HG02852 (cell line): ENCODE measurements at regions not wholly inside any gene's neighbourhood (a gene's known extent, or its start where the extent isn't known, plus 50 kb on each side); places are given as distances from the start of the nearest gene placed in this dataset.
"Not testable (repeated sequence)": the region's sequence is repeated elsewhere in the genome, so short reads cannot be mapped to it uniquely, and the experiment has no call there.

Experiments
- ATAC-seq: cut with Tn5 transposase; IDR thresholded peaks from one replicate; pipeline ENCODE4 v1.9.1; 2021; ENCODE audit warnings: mild to moderate bottlenecking, moderate library complexity; ENCODE audit not compliant: unreplicated experiment

GRCh38 chr7:86209036-86209435 is 434.7 kb upstream of the GRM3 start:
- ATAC-seq: no peak

DNA sequence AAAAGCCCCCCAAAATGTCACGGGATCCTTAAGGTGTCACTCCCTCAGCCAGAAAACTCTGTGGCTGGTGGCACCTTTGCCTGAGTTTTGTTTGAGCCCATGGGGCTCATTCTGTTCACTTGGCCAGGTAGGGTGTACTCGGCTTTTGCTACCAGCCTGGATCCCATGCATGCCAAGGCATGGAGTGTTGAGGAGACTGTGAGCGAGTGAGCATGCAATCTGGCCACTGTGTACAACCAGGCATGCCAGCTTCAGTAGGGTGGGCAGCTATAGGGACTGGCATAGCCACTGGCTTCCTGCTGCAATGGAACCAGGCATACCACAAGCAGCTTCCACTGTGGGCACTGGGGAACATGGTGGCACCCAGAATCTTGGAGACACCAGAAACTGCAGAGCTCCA is 436.0 kb upstream of the GRM3 start:
- ATAC-seq: no peak

- no peak for ATAC-seq
These were observed 440.9 kb upstream of the GRM3 start for GRCh38 chr7:86202833-86203232.

GRCh38 chr7:86201767-86202166 is 441.9 kb upstream of the GRM3 start:
- ATAC-seq: no peak

DNA sequence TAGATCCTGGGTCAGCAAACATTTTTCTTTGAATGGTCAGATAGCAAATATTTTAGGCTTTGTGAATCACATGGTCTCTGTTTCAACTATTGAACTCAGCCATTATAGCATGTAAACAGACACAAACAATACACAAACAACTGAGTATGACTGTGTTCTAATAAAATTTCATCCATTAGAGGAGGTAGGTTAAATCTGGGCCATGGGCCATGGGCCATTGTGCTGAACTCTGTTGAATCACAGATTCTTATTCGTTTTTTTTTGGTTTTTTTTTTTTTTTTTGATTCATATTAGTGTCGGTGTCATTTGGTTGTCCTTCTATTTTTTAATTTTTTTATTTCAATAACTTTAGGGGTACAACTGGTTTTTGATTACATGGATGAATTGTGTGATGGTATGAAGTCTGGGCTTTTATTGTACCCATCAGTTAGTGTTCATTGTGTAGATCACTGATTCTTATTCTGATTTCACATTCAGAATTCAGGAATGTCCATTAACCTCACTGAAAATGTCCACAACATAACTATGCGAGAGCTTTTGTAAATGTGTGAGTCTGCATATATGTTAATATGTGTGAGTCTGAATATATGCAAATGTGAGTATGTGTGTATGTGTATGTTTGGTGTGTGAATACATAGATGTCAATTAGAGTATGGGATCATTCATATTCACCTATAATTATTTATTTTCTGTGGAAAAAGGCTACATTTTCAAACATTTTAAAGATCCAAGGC is 443.7 kb upstream of the GRM3 start:
- ATAC-seq: no peak

DNA sequence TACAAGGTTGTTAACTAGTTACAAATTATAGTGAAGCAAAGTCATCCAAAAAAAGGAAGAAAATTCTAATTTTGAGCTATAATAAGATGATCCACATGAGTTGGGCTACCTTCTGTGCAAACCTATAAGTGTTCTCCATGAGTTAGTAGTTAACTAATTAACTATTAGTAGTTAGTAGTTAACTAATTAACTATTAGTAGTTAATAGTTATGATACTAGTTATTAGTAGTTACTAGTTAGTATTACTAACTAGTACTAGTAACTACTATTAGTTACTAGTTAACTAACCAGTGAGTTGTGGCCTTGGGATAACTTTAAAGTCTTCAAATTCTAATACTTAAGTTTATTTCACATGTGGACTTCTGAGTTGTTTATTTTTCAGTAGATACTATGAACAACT is 453.4 kb upstream of the GRM3 start:
- ATAC-seq: no peak

DNA sequence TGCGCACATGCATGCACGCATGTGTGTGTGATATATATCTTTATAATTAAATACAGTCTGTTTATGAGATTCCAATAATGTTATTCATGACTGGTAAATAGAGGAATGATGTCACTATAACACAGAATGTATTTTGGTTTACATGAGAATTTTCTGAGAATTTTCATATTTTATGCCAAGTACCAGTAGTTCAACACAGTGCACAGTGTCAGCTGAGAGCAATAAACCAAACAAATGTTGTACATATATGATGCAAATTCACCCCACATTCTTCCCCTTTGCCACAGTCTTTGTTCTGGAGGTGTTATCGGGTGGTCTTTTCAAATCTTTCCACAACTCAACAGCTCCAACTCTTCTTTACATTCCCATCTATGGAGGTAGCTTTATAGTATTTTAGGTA is 462.2 kb upstream of the GRM3 start:
- ATAC-seq: no peak

- ATAC-seq: no peak
These were observed 478.9 kb upstream of the GRM3 start for GRCh38 chr7:86164827-86165226.

DNA sequence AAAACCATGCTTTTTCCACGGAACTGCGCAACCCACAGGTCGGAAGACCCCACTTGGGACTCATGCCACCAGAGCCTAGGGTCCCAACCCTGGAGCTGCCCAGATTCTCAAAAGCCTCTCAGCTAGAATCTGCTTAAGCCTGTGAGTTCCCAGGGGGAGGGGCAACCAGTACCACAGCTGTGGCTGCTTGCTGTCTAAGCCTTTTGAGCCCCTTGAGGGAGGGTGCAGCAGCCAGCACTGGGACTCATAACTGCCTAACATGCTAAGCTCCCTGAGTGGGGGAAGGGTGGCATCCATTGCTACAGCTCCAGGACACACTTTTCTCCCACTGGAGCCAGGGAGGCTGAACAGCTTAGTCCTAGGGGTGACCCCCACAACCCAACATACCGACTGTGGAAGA is 485.6 kb upstream of the GRM3 start:
- ATAC-seq: no peak

GRCh38 chr7:86155623-86156022 is 488.1 kb upstream of the GRM3 start:
- no peak for ATAC-seq

DNA sequence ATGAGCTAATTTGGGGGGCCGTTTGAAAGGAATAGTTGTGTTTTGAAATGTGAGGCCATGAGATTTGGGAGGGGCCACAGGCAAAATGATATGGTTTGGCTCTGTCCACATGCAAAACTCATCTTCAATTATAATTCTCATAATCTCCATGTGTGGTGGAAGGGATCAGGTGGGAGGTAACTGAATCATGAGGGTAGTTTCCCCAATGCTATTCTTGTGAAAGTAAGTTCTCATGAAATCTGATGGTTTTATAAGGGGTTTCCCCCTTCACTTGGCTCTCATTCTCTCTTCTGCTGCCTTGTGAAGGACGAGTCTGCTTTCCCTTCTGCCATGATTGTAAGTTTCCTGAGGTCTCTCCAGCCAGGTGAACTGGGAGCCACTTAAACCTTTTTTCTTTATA is 490.8 kb upstream of the GRM3 start:
- ATAC-seq: no peak

DNA sequence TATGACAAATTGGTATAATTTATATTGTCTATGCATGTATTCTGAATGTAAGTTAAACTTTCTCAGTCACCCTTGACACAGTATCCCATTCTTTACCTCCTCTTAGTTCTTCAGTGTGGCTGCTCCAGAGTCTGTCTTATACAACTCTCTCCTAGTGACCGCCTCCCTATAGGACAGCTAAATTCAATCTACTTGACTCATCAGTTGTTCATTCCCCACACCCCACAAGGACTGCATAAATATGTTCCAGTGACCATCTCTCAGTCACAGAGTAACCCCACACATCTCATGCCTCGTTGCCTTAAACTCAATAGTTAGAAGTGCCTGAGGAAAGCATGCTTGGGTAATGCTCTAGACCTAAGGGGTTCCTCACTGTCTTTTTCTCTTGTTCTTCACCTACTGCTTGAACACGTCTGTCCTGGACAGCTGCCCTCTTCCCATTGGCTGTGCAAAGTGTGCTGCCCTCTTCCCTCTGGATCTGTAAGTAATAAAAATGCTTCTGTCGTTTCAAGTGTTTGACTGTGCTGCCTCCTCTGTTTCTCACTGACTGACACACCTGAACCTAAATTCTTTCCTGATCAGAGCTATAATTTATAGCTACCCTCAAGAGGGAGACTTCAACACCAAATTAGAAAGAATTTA is 494.6 kb upstream of the GRM3 start:
- no peak for ATAC-seq

DNA sequence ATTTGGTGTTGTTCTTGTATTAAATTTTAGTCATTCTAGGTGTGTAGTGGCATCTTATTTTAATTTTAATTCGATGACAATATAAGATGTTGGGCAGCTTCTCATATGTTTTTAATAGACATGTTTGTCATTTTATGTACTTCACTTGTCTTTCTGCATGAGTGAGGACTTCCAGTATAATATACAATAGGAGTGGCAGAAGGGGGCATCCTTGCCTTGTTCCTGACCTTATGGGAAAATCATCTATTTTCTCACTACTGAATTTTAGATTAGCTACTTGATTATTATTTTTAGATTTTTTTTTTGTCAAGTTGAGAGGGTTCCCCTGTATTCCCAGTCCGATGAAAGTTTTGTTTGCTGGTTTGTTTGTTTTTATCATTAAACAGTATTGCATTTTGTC is 495.2 kb upstream of the GRM3 start:
- no peak for ATAC-seq

GRCh38 chr7:86137343-86137742 is 506.4 kb upstream of the GRM3 start:
- ATAC-seq: no peak

DNA sequence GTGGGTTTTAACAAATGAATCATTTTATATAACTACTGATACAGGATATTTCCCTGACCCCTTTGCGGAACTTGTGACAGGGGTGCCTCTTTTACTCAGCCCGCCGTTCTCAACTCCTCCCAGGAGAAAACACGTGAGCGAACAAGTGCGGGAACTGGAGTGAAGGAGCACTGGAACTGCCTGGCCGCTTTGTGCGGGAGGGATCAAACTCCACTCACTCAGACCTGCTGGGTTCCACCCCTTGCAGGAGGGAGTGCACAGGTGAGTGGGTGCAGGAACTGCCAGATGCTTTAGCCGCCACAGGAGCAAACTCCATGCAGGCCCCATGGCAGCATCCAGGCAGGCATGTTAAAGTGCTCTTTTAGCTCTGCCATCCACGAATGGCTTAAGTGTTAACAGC is 513.4 kb upstream of the GRM3 start:
- ATAC-seq: no peak

GRCh38 chr7:86123476-86123875 is 520.2 kb upstream of the GRM3 start:
- no peak for ATAC-seq

DNA sequence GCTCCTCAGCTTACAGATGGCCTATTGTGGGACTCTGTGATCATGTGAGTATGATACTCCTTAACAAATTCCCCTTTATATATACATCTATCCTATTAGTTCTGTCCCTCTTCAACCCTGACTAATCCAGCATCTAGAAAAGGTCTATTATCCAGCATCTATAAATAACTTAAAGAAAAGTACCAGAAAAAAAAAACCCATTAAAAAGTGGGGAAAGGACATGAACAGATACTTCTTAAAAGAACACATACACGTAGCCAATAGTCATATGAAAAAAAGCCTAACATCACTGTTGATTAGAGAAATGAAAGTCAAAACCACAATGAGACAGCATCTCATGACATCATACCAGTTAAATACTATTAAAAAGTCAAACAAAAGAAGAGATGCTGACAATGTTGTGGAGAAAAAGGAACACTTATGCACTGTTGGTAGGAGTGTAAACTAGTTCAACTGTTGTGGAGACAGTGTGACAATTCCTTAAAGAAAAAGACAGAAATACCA is 549.5 kb upstream of the GRM3 start:
- ATAC-seq: no peak

GRCh38 chr7:86091369-86091768 is 552.3 kb upstream of the GRM3 start:
- ATAC-seq: no peak

DNA sequence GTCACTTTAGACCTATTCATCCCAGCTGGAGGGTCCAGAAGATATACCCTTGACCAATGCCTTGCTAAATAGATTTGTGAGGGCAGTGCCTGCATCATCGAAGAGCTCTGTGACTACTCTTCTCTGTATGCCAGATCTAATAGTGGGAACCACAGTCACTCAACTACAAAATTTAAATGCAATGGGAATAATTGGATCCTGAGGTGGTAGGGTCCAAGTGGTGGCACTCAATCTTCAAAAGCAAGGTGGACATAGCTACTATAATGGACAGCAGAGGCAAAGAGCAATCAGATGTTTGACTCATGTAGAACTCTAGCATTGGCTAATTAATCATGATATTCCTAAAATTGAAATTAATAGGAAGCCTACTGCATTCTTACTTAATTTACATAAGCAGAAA is 554.3 kb upstream of the GRM3 start:
- ATAC-seq: no peak

DNA sequence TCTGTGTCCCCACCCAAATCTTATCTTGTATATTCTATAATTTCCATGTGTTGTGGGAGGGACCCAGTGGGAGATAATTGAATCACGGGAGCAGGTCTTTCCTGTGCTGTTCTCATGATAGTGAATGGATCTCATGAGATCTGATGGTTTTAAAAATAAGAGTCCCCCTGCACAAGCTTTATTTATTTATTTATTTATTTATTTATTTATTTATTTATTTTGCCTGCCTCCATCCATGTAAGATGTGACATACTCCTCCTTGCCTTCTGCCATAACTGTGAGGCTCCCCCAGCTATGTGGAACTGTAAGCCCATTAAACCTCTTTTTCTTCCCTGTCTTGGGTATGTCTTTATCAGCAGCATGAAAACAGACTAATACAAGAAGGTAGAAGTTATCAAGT is 579.1 kb upstream of the GRM3 start:
- not testable (repeated sequence) for ATAC-seq

DNA sequence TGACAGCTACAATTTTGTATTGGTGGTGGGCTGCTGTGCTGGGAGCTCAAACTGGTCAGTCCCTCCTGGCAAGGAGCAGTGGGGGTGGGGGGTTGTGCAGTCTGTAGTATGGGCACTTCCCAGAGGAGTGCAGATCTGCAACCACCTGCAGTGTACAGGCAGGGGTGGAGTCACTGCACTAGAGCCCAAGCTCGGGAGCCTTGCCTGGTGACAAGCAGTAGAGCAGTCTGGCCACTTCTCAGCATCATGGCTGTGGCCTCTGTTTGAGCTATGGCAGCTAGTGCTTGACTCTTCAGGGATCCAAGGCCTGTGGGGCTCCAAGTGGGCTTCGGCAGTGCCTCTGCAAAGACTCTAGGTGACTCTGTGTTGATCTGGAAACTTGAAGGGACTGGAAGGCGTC is 585.1 kb upstream of the GRM3 start:
- no peak for ATAC-seq

DNA sequence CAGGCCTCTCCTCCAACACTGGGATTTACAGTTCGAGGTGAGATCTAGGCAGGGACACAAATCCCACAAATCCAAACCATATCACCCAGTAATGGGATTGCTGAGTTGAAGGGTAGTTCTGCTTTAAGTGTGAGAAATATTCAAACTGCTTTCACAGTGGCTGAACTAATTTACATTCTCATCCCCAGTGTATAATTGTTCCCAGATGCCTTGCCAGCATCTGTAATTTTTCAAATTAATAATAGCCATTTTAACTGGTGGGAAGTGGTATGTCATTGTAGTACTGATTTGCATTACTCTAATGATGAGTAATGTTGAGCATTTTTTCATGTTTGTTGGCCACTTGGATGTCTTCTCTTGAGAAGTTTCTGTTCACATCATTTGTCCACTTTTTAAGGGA is 592.8 kb upstream of the GRM3 start:
- no peak for ATAC-seq

GRCh38 chr7:86049910-86050309 is 593.8 kb upstream of the GRM3 start:
- no peak for ATAC-seq
